GM12878 (cell line): ENCODE measurements at regions not wholly inside any gene's neighbourhood (a gene's known extent, or its start where the extent isn't known, plus 50 kb on each side); places are given as distances from the start of the nearest gene placed in this dataset.
A peak's percentile ranks its signal among the peaks of the same experiment; 100 is the strongest.
"Not testable (repeated sequence)": the region's sequence is repeated elsewhere in the genome, so short reads cannot be mapped to it uniquely, and the experiment has no call there.

Experiments used
- ATAC-seq: fragments of 200-7000 bp; cut with Tn5 transposase; 3 replicates; pipeline ENCODE4 v1.9.1; 2020; ENCODE audit warnings: mild to moderate bottlenecking, moderate library complexity
- BruUV-seq: library from RNA; stranded (reverse); fragments of 400-500 nt; replicated peaks from 2 replicates; lab custom pipeline; 2021; lab: Mats Ljungman, UMichigan
- CTCF ChIA-PET: fragments of 300-600 bp; sonication (Branson Sonifier 250); formaldehyde crosslinking; extraction: SDS; loops from one replicate; lab custom pipeline; 2021; ENCODE audit warnings: inconsistent platforms; lab: Yijun Ruan, JAX
- POLR2A ChIA-PET: fragments of 350-600 bp; formaldehyde crosslinking; extraction: SDS; loops from one replicate; lab custom pipeline; 2021; ENCODE audit warnings: inconsistent platforms; lab: Charles Lee
- RAD21 ChIA-PET: fragments of 300-600 bp; sonication (Branson Sonifier 250); formaldehyde crosslinking; loops from one replicate; lab custom pipeline; 2023; ENCODE audit warnings: antibody characterized with exemption; ENCODE audit not compliant: unreplicated experiment; lab: Charles Lee
- SMC1A ChIA-PET: fragments of 300-600 bp; sonication (Branson Sonifier 250); formaldehyde crosslinking; loops from one replicate; lab custom pipeline; 2023; ENCODE audit not compliant: unreplicated experiment, uncharacterized antibody; lab: Charles Lee
- DNase-seq: peaks from one replicate; pipeline ENCODE4 v3.0.0-alpha.2; 2011; ENCODE audit warnings: low read depth, low spot score
- FAIRE-seq: peaks from 3 replicates; lab custom pipeline; 2011; peaks lifted over from hg19 to GRCh38; lab: Jason Lieb, UNC
- H2AFZ ChIP-seq: 2 replicates; pipeline ENCODE4 v1.6.0; 2011; ENCODE audit warnings: low read depth, low read length, control low read depth; ENCODE audit not compliant: control insufficient read depth
- H3K27ac ChIP-seq: 2 replicates; pipeline ENCODE4 v1.5.1; 2011; ENCODE audit warnings: control low read depth; ENCODE audit not compliant: control insufficient read depth, insufficient read depth
- H3K27me3 ChIP-seq, 2 experiments: replicated peaks in 1 of 2; 2 replicates each; pipeline versions ENCODE4 v1.6.0 to v1.6.1; 2011; ENCODE audit warnings: low read length in 1 of 2; ENCODE audit not compliant: control insufficient read depth in 2 of 2, insufficient read depth in 2 of 2
- H3K36me3 ChIP-seq, 2 experiments: 2 replicates each; pipeline ENCODE4 v1.5.1; 2011; ENCODE audit warnings: low read length in 1 of 2; ENCODE audit not compliant: control insufficient read depth in 2 of 2, insufficient read depth in 2 of 2
- H3K4me1 ChIP-seq: 2 replicates; pipeline ENCODE4 v1.6.1; 2011; ENCODE audit warnings: mild to moderate bottlenecking, low read length, moderate library complexity, mixed read lengths; ENCODE audit not compliant: control insufficient read depth, insufficient read depth
- H3K4me2 ChIP-seq: 2 replicates; pipeline ENCODE4 v1.6.0; 2011; ENCODE audit warnings: control low read depth; ENCODE audit not compliant: control insufficient read depth, insufficient read depth
- H3K4me3 ChIP-seq: fragments of 200-600 bp; sonication (generic); 2 replicates; pipeline ENCODE4 v1.5.1; 2016
- H3K79me2 ChIP-seq: 2 replicates; pipeline ENCODE4 v1.6.0; 2011; ENCODE audit warnings: low read length; ENCODE audit not compliant: control insufficient read depth, insufficient read depth
- H3K9ac ChIP-seq: 2 replicates; pipeline ENCODE4 v1.8.0; 2011; ENCODE audit warnings: low read length, control low read depth, mixed read lengths; ENCODE audit not compliant: control insufficient read depth, insufficient read depth
- H3K9me3 ChIP-seq: replicated peaks from 3 replicates; pipeline ENCODE4 v1.5.1; 2011; ENCODE audit warnings: mild to moderate bottlenecking, low read length; ENCODE audit not compliant: control insufficient read depth, insufficient read depth
- H4K20me1 ChIP-seq: 2 replicates; pipeline ENCODE4 v1.6.0; 2011; ENCODE audit not compliant: control insufficient read depth, insufficient read depth
- HDAC6 ChIP-seq: fragments of 200-600 bp; sonication (generic); IDR thresholded peaks from one replicate; pipeline ENCODE4 v1.8.0; 2017; ENCODE audit warnings: antibody characterized with exemption; ENCODE audit not compliant: unreplicated experiment
- NR2C2 ChIP-seq: IDR thresholded peaks from 2 replicates; pipeline ENCODE4 v1.6.1; 2011; ENCODE audit warnings: borderline replicate concordance, low read depth; ENCODE audit not compliant: control insufficient read depth, insufficient read length
- ZNF384 ChIP-seq: IDR thresholded peaks from 2 replicates; pipeline ENCODE4 v1.6.1; 2012; ENCODE audit warnings: low read depth, mild to moderate bottlenecking, low read length, improper control_type of control experiment, borderline replicate concordance
- WGBS: methylation state at CpG from one replicate; pipeline ENCODE4 v1.1.6; 2016; ENCODE audit warnings: low lambda C conversion rate; ENCODE audit not compliant: insufficient replicate concordance, insufficient coverage; ENCODE audit errors: missing lambda C conversion rate; 5-methylcytosine and 5-hydroxymethylcytosine counted together
- in situ Hi-C: fragments of 300-500 bp; cut with MboI; formaldehyde crosslinking; loops from 9 replicates; pipeline ENCODE4 v1.14.3; 2018; ENCODE audit warnings: mixed read lengths
- intact Hi-C: fragments of 100-400 bp; cut with micrococcal nuclease; formaldehyde crosslinking; loops from one replicate; pipeline ENCODE4 v1.14.2; 2022; ENCODE audit not compliant: unreplicated experiment

DNA sequence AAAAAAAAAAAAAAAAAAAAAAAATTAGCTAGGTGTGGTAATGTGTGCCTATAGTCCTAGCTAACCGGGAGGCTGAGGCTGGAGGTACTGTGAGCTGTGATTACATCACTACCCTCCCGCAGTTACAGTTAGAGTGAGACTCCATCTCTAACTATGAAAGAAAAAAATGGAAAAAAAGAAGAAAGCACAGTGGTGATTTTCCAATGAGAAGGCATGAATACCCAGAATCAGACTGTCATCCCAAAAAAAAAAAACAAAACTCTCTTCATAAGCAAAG, 269.9 kb upstream of the MKLN1 start:
- FAIRE-seq (no peak), ATAC-seq (peak; percentile 81), DNase-seq (no peak)
- no TSS peak for BruUV-seq
- intact Hi-C loops (no loop called here), in situ Hi-C loops (no loop called here)
- Histone ChIP-seq H3K9ac (no peak overlapping the region), H3K4me2 (no peak overlapping the region), H3K27me3 (no peaks in the 10 kb centered on the region), H2AFZ (no peak overlapping the region), H3K27ac (no peak overlapping the region; the same call in 1 of the 2 replicates), H3K4me1 (0 out of 2 replicates have a peak, but pooled peaks cover 6% of the 10 kb centered on the region), H4K20me1 (no peaks in the 10 kb centered on the region), H3K36me3 (peaks cover 1 to 6% of the 10 kb centered on the region in 2 experiments; a peak in 2 of 4 replicates), H3K9me3 (no peaks in the 10 kb centered on the region; the same call in 2 of the 3 replicates), H3K79me2 (peaks cover 3% of the 10 kb centered on the region), H3K4me3 (no peak overlapping the region)
- RAD21 ChIA-PET: interaction anchor here (0.6 to 4.2 kb wide), 8 partner anchors 8 to 439 kb away, joined by 3 to 19 read pairs (median 3); no protein-coding TSS in a partner anchor
- CTCF ChIA-PET: interaction anchor here (0.6 to 4.2 kb wide), 7 partner anchors 11 to 881 kb away, joined by 3 to 18 read pairs (median 4); no protein-coding TSS in a partner anchor
- SMC1A ChIA-PET: interaction anchor here (0.6 to 2.8 kb wide), 7 partner anchors 18 to 366 kb away, joined by 3 to 12 read pairs (median 3); no protein-coding TSS in a partner anchor
- peak; percentile 48; the same call in 1 of the 2 replicates for TF ChIP-seq ZNF384
- TF ChIP-seq NR2C2: no peak
- no peak for TF ChIP-seq HDAC6
- POLR2A ChIA-PET: interaction anchor here (0.7 to 1.2 kb wide), 4 partner anchors 11 to 144 kb away, joined by 3 to 8 read pairs (median 4); no protein-coding TSS in a partner anchor
- 0% methylated on average over 2 of the region's 2 CpGs for WGBS

GRCh38 chr7:131058561-131059288, 269.0 kb upstream of the MKLN1 start:
- FAIRE-seq, H4K20me1 ChIP-seq, H3K4me3 ChIP-seq, H3K27me3 ChIP-seq, H3K4me2 ChIP-seq, DNase-seq, in situ Hi-C loops, H3K9ac ChIP-seq, RAD21 ChIA-PET, ATAC-seq, intact Hi-C loops, H3K27ac ChIP-seq, H3K36me3 ChIP-seq, H3K4me1 ChIP-seq, H3K9me3 ChIP-seq, H3K79me2 ChIP-seq, H2AFZ ChIP-seq, BruUV-seq: not testable (repeated sequence)
- ChIA-PET POLR2A (interaction anchor here (0.6 to 0.7 kb wide), 2 partner anchors 37 to 508 kb away, joined by 3 read pairs; no protein-coding TSS in a partner anchor), CTCF (interaction anchor here (0.6 to 4.2 kb wide), 6 partner anchors 10 to 246 kb away, joined by 3 to 18 read pairs (median 4); no protein-coding TSS in a partner anchor), SMC1A (interaction anchor here (1.3 to 1.8 kb wide), 3 partner anchors 12 to 54 kb away, joined by 3 to 9 read pairs (median 3); no protein-coding TSS in a partner anchor)
- WGBS: 87% methylated on average over 21 of the region's 36 CpGs
